Mesothelial cell of epicardium (in vitro differentiated cells): ENCODE measurements at regions not wholly inside any gene's neighbourhood (a gene's known extent, or its start where the extent isn't known, plus 50 kb on each side); places are given as distances from the start of the nearest gene placed in this dataset.
"Not testable (repeated sequence)": the region's sequence is repeated elsewhere in the genome, so short reads cannot be mapped to it uniquely, and the experiment has no call there.

Experiments
- DNase-seq, 2 experiments: peaks; one replicate each; pipeline ENCODE4 v3.0.0; 2021; ENCODE audit warnings: low spot score in 2 of 2; ENCODE audit not compliant: unreplicated experiment in 2 of 2
- H3K27ac Mint-ChIP-seq: 2 replicates; pipeline ENCODE4 v1.8.0; 2021; ENCODE audit warnings: mixed read lengths
- H3K27me3 Mint-ChIP-seq: 2 replicates; pipeline ENCODE4 v1.8.0; 2021; ENCODE audit warnings: low read depth, mixed read lengths
- H3K36me3 Mint-ChIP-seq: 2 replicates; pipeline ENCODE4 v1.8.0; 2021; ENCODE audit warnings: mixed read lengths
- H3K4me1 Mint-ChIP-seq: 2 replicates; pipeline ENCODE4 v1.8.0; 2021; ENCODE audit warnings: mixed read lengths
- H3K4me3 Mint-ChIP-seq: 2 replicates; pipeline ENCODE4 v1.8.0; 2021; ENCODE audit warnings: mild to moderate bottlenecking, moderate library complexity, mixed read lengths
- H3K9me3 Mint-ChIP-seq: 2 replicates; pipeline ENCODE4 v1.8.0; 2021; ENCODE audit warnings: mixed read lengths
- CTCF ChIP-seq: fragments of 200-600 bp; sonication (generic); IDR thresholded peaks from one replicate; pipeline ENCODE4 v1.5.0; 2021; ENCODE audit warnings: antibody characterized with exemption; ENCODE audit not compliant: unreplicated experiment

GRCh38 chr1:198959676-198960075 is 320.8 kb downstream of the PTPRC start:
- no peak for TF ChIP-seq CTCF
- Mint-ChIP-seq H3K27ac (no peak overlapping the region), H3K36me3 (peaks cover 2% of the 10 kb centered on the region), H3K4me3 (no peak overlapping the region), H3K4me1 (no peaks in the 10 kb centered on the region), H3K9me3 (peaks cover 29% of the 10 kb centered on the region), H3K27me3 (no peaks in the 10 kb centered on the region)
- DNase-seq, result no peak

- not testable (repeated sequence) for H3K27me3 Mint-ChIP-seq, H3K4me1 Mint-ChIP-seq, H3K4me3 Mint-ChIP-seq, H3K36me3 Mint-ChIP-seq, DNase-seq, H3K27ac Mint-ChIP-seq
- H3K9me3 Mint-ChIP-seq, result peaks cover 36% of the 10 kb centered on the region
Measured at GRCh38 chr1:198963796-198964195, 325.0 kb downstream of the PTPRC start.

GRCh38 chr1:198966519-198966918 is 327.7 kb downstream of the PTPRC start:
- H3K9me3 Mint-ChIP-seq, result peaks cover 39% of the 10 kb centered on the region
- no peak for DNase-seq
- H3K36me3 Mint-ChIP-seq, result no peaks in the 10 kb centered on the region
- no peak overlapping the region for H3K27ac Mint-ChIP-seq
- H3K27me3 Mint-ChIP-seq, result no peaks in the 10 kb centered on the region
- H3K4me1 Mint-ChIP-seq, result peaks cover 3% of the 10 kb centered on the region
- H3K4me3 Mint-ChIP-seq, result no peak overlapping the region
- no peak for TF ChIP-seq CTCF

- H3K4me1 Mint-ChIP-seq, result peaks cover 3% of the 10 kb centered on the region
- H3K4me3 Mint-ChIP-seq, result no peak overlapping the region
- peaks cover 35% of the 10 kb centered on the region for H3K9me3 Mint-ChIP-seq
- no peak overlapping the region for H3K27ac Mint-ChIP-seq
- no peaks in the 10 kb centered on the region for H3K36me3 Mint-ChIP-seq
- DNase-seq, result no peak
- no peak for TF ChIP-seq CTCF
- H3K27me3 Mint-ChIP-seq, result no peaks in the 10 kb centered on the region
Measured at GRCh38 chr1:198967566-198967965, 328.7 kb downstream of the PTPRC start.

GRCh38 chr1:198968866-198969265 is 330.0 kb downstream of the PTPRC start:
- Mint-ChIP-seq H3K36me3 (no peaks in the 10 kb centered on the region), H3K4me3 (no peak overlapping the region), H3K9me3 (peaks cover 24% of the 10 kb centered on the region), H3K4me1 (peaks cover 3% of the 10 kb centered on the region), H3K27me3 (no peaks in the 10 kb centered on the region), H3K27ac (no peak overlapping the region)
- no peak for DNase-seq
- no peak for TF ChIP-seq CTCF

- no peak for DNase-seq
- Mint-ChIP-seq H3K27me3 (no peaks in the 10 kb centered on the region), H3K4me3 (no peak overlapping the region), H3K36me3 (no peaks in the 10 kb centered on the region), H3K4me1 (peaks cover 3% of the 10 kb centered on the region), H3K9me3 (peaks cover 14% of the 10 kb centered on the region), H3K27ac (no peak overlapping the region)
- no peak for TF ChIP-seq CTCF
Measured at GRCh38 chr1:198969981-198970380, 331.1 kb downstream of the PTPRC start.
